ENCODE measurements at regions not wholly inside any gene's neighbourhood (a gene's known extent, or its start where the extent isn't known, plus 50 kb on each side); places are given as distances from the start of the nearest gene placed in this dataset.

DNA sequence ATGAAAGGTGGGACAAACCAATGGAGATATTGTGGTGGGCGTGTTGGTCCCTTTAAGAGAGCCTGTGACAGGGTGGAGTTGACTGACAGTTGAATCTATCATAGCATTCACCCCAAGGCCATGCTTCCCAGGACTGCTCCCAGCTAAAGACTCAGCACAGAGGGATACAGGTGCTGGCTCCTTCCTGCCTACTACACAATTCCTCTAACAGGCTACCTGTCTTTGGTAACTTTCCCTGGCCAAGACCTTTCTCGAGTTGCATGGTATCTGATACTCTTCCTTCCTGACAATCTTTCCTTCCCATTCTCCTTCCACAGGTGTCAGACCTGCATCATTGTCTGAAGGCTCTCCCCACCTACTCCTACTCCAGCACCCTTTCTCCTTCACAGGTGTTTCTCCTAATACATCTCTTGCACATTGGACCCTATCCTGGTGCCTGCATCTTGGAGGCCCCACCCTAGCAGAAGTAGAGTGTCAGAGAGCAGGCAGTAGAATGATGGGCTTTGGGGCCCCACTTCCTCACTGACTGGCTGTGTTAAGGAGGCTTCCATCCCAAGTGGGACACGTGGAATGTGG lies 120.7 kb upstream of the ALDH1B1 start:
- Histone ChIP-seq H4K20me1 (ENCODE audit: insufficient read depth, low read length) (no peaks in the 10 kb centered on the region), H3K27ac (ENCODE audit: low read depth in 1 of 2, low read length in 2 of 2) (no peak overlapping the region), H3K4me1 (ENCODE audit: control insufficient read depth in 1 of 2, insufficient read depth in 2 of 2, low read length in 2 of 2) (no peaks in the 10 kb centered on the region), H3K36me3 (replicated peaks in 1 of 2; ENCODE audit: control insufficient read depth in 1 of 2, insufficient read depth in 2 of 2, low read length in 2 of 2) (no peaks in the 10 kb centered on the region), H2AFZ (ENCODE audit: insufficient read depth, low read depth, low read length, poor library complexity, severe bottlenecking) (no peak overlapping the region), H3K4me2 (replicated peaks; ENCODE audit: extremely low read depth, low read length, poor library complexity, severe bottlenecking) (no peak overlapping the region), H3K27me3 (ENCODE audit: control insufficient read depth in 2 of 2, insufficient read depth in 2 of 2, low read length in 2 of 2) (no peaks in the 10 kb centered on the region), H3K9ac (ENCODE audit: insufficient read depth, low read length, poor library complexity, severe bottlenecking) (no peak overlapping the region), H3K4me3 (replicated peaks in 1 of 3; ENCODE audit: low read depth in 2 of 3, low read length in 3 of 3) (no peak overlapping the region), H3K9me3 (replicated peaks in 1 of 2; ENCODE audit: control insufficient read depth in 1 of 2, insufficient read depth in 1 of 2, low read length in 2 of 2) (no peaks in the 10 kb centered on the region), H3K79me2 (ENCODE audit: insufficient read depth, low read length) (no peaks in the 10 kb centered on the region)
- Mint-ChIP-seq H3K9me3 (peaks cover 0 to 9% (median 3%) of the 10 kb centered on the region in 7 donors), H3K36me3 (no peaks in the 10 kb centered on the region), H3K4me1 (no peaks in the 10 kb centered on the region), H3K4me3 (peak overlapping the region in 1 of 2 donors; percentile 34), H3K27me3 (ENCODE audit: low read depth in 3 of 3) (peaks cover 0 to 8% (median 5%) of the 10 kb centered on the region in 3 donors), H3K27ac (no peak overlapping the region)
- TF ChIP-seq CTCF (IDR thresholded peaks at IDR 0.05): no peak
- WGBS (ENCODE audit: insufficient coverage): 92% methylated on average over 2 of the region's 3 CpGs
- no peak for DNase-seq
- intact Hi-C loops (cut with micrococcal nuclease): no loop called here

DNA sequence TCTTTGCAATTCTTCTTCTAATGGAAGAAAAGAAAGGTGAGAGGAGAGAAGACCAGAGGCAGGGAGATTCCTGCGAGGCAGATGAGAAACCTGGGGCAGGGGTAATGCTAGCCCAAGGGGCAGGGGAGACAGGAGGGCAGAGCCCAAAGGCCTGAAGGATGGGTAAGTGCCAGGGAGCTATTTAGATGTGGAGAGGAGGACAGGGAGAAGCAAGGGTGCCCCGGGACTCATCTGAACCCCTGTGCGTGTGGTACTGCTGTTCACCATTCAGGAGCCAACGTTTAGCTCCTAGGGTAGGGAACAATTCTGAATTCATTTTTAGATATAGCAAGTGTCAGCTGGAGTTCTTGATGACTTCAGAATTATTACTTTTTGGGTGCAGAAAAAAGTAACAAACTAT lies 122.7 kb upstream of the ALDH1B1 start:
- peak overlapping the region in 1 of 7 donors; percentile 85 for H3K27ac Mint-ChIP-seq
- H3K9me3 Mint-ChIP-seq: peaks cover 8 to 20% (median 13%) of the 10 kb centered on the region in 7 donors
- H3K9me3 ChIP-seq (replicated peaks in 1 of 2; ENCODE audit: control insufficient read depth in 1 of 2, insufficient read depth in 1 of 2, low read length in 2 of 2): peaks cover 0 to 4% of the 10 kb centered on the region in 2 donors
- no peak for DNase-seq
- no peak overlapping the region for H2AFZ ChIP-seq (ENCODE audit: insufficient read depth, low read depth, low read length, poor library complexity, severe bottlenecking)
- no peak overlapping the region for H3K9ac ChIP-seq (ENCODE audit: insufficient read depth, low read length, poor library complexity, severe bottlenecking)
- no peak overlapping the region for H3K4me3 Mint-ChIP-seq
- H3K4me1 ChIP-seq (ENCODE audit: control insufficient read depth in 1 of 2, insufficient read depth in 2 of 2, low read length in 2 of 2): no peaks in the 10 kb centered on the region
- 85% methylated on average over 3 of the region's 4 CpGs for WGBS (ENCODE audit: insufficient coverage)
- no peak overlapping the region for H3K4me2 ChIP-seq (replicated peaks; ENCODE audit: extremely low read depth, low read length, poor library complexity, severe bottlenecking)
- no peaks in the 10 kb centered on the region for H4K20me1 ChIP-seq (ENCODE audit: insufficient read depth, low read length)
- H3K36me3 Mint-ChIP-seq: no peaks in the 10 kb centered on the region
- intact Hi-C loops (cut with micrococcal nuclease): no loop called here
- no peak overlapping the region for H3K4me3 ChIP-seq (replicated peaks in 1 of 3; ENCODE audit: low read depth in 2 of 3, low read length in 3 of 3)
- H3K27me3 Mint-ChIP-seq (ENCODE audit: low read depth in 3 of 3): peaks cover 2 to 8% (median 7%) of the 10 kb centered on the region in 3 donors
- no peaks in the 10 kb centered on the region for H3K4me1 Mint-ChIP-seq
- no peak overlapping the region for H3K27ac ChIP-seq (ENCODE audit: low read depth in 1 of 2, low read length in 2 of 2)
- TF ChIP-seq CTCF (IDR thresholded peaks at IDR 0.05): no peak
- H3K79me2 ChIP-seq (ENCODE audit: insufficient read depth, low read length): no peaks in the 10 kb centered on the region
- no peaks in the 10 kb centered on the region for H3K36me3 ChIP-seq (replicated peaks in 1 of 2; ENCODE audit: control insufficient read depth in 1 of 2, insufficient read depth in 2 of 2, low read length in 2 of 2)
- H3K27me3 ChIP-seq (ENCODE audit: control insufficient read depth in 2 of 2, insufficient read depth in 2 of 2, low read length in 2 of 2): no peaks in the 10 kb centered on the region

Data from CD14-positive monocyte (primary cell).